SKM-1 (cell line): ENCODE measurements at regions not wholly inside any gene's neighbourhood (a gene's known extent, or its start where the extent isn't known, plus 50 kb on each side); places are given as distances from the start of the nearest gene placed in this dataset.
"Not testable (repeated sequence)": the region's sequence is repeated elsewhere in the genome, so short reads cannot be mapped to it uniquely, and the experiment has no call there.

Experiments
- DNase-seq: peaks from one replicate; lab custom pipeline; 2025; ENCODE audit not compliant: unreplicated experiment; lab: John Stamatoyannopoulos, UW

DNA sequence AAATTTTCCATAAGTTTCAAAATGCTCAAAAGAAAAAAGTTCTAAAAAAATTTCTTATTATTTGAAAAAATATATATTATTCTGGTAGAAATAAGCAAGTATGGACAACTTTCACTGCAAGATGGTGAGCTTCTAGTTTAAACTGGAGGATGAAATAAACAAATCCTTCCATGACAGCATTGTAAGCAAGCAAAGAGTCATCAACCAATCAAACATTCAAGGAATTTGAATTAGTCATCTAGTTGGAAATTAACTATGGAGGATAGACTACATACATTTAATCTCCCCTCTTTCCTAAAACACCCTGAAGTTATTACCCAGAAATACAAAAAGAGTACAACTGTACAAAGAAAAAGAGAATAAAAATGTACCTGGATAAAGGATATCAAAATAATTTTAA, 51.0 kb upstream of the IRX5 start:
- no peak for DNase-seq

DNA sequence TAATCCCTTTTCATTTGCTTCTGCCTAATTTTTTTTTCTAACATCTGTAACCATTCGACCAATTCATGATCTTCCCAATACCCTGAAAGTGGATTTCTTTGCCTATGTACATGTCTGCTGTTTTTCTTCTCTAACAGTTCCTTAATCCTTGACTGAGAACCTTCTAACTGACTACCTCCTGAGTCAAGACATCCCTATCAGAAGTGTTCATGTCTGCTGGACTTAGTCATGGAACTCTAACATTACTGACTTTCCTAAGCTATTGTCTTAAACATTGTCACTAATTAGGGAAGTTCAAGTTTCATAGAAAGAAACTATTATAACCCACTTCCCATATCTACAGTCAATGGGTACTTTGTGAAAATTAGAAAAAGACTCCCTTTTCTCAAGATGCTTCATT, 52.4 kb upstream of the IRX5 start:
- no peak for DNase-seq

DNA sequence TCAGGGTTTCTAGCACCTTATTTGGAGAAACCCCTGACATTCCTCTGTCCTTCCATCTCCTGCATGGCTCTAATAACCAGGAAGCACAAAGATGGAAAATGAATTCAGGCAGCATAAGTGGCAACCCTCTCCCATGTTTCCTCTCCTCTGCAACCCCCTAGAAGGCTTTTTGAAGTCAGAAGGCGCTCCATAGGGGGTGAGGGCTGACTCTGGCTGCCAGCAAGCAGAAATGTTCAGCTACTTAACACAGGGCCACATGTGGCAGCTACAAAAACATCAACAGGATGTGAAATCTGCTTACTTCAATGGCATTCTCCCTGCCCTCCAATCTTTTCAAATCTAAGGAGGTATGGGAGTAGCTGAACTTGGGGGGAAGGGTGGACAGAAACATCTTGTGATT, 55.2 kb upstream of the IRX5 start:
- no peak for DNase-seq

DNA sequence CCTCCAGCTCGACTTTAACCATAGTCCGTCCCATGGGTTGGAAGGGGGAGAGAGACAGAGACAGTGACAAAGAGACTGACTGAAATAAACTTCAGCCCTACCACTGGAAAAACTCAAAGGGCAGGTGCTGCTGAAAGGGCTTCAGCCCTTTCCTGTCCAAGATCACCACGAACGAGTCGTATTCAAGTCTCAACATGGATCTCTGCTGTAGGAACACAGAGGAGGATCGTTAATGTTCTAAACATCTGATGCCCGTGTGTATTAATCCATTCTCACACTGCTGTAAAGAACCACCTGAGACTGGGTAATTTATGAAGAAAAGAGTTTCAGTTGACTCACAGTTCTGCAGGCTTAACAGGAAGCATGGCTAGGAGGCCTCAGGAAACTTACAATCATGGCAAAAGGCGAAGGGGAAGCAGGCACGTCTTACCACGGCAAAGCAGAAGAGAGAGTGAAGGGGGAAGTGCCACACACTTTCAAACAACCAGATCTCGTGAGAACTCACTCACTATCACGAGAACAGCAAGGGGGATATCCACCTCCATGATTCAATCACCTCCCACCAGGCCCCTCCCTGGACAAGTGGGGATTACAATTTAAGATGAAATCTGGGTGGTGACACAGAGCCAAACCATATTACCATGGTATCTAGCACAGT, 56.8 kb upstream of the IRX5 start:
- not testable (repeated sequence) for DNase-seq

DNA sequence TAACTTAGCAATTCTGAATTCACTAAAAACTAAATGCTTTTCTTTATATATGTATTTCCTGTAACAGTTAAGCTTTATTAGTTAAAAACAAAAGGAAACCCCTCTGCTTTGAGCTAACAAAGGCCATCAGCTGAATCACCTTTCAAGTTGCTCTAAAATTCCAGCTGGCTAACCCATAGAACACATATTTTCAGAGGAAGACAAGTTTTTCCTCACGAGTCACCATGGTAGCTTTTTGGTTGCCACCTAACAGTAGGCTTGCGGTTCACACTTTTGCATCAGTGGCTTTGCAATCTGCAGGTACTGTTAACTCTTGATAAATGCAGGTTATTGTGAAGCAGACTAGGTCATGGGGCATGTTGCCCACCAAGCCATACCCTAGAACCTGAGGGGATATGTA, 57.6 kb upstream of the IRX5 start:
- DNase-seq: no peak

DNA sequence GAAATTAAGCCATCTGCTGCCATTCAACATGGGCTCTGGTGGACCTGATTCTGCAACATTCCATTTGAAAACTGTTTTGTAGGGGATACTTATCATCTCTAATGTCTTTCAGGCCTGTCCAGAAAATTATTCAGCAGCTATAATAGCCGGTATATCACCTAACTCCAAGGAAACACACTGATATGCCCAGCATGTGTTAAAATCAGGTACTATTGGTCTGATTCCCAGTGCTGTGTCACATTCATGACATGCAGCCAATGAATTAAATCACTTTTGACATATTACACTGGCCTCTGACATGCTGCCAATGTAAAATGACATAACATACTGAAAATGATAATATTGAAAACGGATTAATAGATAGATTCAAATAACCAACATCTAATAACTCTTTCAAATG, 60.5 kb upstream of the IRX5 start:
- DNase-seq: no peak

DNA sequence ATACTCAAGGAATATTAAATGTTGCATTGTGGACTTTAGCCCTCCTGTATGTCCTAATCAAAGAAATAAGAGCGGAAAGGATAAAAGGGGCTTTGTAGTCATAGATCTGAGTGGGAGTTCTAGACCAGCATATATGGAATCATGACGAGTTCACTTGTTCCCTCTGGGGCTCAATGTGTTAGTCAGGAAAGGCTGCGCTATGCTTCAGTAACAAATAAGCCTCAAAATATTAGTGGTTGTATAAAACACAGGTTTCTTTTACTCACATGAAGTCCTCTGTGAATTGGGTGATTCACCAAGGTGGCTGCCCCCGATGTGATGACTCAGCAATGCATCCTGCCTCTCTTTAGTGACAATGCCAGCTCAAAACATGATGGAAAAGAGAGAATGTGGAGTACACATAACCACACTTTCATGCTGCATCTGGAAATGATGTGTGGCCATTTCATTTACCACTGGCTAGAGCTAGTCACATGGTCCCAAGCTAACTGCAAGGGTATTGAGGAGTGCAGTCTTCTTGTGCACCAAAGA, 63.3 kb upstream of the IRX5 start:
- DNase-seq: no peak

DNA sequence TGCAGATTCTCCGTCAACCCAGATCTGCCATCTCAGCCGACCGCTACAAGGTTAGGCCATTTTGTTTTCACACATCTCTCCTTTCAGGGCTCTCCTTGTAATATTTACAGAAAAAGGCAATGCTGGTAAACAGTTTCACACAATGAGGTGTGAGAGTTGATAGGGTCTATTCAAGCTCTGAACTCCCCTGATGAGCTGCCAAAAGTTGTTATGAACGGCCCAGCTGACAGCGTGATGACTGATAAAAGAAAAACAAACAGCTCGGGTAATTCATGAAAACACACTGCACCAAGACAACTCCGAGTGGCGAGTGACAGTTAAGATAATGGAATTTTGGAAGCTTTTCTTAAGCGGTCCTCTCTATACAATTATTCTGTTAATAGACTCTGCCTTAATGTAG, 68.1 kb upstream of the IRX5 start:
- DNase-seq: no peak

DNA sequence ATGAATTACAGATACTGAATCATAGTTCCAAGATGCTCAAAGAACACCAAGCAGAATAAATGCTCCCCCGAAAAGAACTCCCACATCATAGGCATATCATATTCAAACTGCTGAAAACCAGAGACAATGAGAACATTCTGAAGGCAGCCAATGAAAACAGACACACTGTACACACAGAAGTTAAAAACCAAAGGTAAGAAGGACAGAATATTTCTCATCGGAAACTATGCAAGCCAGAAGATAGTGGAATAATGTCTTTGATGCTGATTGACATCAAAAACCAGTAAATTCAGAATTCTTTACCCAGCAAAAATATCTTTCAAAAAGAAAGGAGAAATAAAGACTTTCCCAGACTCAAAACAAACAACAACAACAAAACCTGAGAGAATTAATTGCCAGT, 73.8 kb upstream of the IRX5 start:
- no peak for DNase-seq

DNA sequence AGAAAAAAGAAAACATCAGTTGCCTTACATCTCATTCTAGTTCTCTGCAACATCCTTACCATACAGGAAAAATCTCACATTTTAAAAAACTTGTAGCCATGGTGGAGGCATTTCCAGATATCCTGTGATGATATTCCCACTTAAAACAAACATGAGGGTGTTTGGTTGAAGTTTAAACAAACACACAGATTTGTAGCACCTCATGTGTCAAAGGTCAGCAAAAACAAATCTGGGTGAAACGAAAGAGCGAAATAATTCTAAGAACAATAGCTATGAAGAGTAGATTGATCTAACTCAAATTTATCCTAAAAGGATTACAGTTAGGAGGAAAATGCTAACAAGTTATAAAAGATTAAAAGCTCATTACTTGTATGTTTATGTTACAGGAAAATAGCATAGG, 83.1 kb upstream of the IRX5 start:
- DNase-seq: no peak

DNA sequence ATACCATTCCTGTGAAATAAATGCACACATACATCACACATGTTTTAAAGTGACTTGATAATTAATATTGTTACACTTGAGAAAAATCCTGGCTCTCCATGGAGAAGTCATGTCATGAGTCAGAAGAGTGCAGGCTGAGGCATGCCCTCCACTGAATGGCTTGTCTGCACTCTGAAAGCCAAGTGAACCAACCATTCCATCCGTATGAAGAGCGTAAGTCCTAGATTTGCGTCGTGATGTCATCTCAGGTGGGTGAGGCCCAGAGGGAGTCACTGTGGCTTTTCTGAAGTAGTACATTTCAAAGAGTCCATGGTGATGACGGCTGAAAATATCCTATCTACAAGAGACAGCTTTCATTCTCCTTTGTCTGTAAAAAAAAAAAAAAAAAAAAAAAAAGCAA, 83.5 kb upstream of the IRX5 start:
- DNase-seq: no peak

DNA sequence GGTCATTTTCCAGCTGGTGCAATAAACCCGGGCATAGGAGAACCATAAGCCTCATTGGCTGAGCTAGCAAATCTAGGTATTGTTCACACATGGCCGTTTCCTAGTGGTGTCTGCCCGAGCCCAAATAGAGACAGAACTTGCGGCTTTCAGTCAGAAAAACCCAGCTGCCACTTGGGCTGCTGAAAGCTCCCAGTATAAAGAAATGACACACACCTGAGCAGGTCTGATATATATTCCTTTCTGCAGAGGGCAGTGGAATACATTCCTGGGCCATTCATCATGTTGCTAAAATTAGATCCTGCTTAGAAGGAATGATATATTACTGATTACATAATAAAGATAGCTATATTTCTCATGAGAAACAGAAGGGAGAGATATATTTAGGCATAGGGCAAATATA, 83.9 kb upstream of the IRX5 start:
- no peak for DNase-seq

DNA sequence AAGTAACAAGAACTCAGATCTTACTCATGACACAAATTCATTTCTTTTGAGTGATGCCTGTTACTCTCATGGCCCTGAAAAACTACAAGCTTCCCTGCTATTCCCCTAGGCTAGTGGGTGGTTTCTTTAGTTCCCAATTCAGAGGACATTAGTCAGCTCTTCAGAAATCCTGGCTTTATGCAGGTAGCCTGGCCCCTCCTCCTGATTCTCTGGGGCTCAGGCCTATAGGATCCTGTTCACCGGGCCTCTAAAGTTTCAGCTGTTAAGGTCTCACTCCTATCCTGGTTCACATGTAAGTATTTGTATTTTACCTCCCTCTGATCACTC, 87.3 kb upstream of the IRX5 start:
- DNase-seq: no peak

DNA sequence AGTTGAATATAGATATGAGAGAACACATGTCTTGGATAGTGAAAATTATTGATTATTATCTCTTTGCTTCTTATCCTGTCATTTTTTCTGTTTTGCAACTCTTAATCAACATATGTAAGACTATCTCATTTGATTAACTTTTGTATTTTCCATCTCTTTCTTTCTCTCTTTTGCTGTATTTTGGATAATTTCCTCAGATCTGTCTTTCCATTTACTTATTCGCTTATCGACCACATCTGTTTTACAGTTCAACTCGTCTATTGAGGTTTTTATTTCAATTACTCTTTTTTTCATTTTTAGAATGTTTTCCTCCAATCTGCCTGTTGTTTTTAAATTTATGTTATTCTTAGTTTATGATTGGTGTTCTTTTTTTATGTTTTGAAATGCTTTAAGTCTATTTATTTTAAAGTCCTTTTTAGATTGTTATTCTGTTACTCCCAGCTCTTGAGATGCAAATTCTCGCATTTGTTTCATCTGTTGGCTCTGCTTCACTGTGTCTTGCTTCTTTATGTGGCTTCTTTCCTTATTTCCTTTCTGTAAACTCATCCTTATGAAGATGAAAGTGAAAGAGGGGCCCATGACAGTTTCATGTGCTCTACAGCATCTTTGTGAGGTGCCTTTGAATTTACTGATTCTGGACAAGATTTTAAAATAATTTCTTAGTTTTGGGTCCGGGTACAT, 87.8 kb upstream of the IRX5 start:
- no peak for DNase-seq

DNA sequence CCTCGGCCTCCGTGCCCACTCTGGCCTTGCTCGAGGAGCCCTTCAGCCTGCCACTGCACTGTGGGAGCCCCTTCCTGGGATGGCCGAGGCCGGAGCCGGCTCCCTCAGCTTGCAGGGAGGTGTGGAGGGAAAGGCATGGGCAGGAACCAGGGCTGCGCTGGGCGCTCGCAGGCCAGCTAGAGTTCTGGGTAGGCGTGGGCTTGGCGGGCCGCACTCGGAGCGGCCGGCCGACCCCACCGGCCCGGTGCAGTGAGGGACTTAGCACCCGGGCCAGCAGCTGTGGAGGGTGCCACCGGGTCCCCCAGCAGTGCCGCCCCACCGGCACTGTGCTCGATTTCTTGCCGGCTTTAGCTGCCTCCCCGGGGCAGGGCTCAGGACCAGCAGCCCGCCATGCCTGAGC, 101.0 kb upstream of the IRX5 start:
- DNase-seq: no peak

DNA sequence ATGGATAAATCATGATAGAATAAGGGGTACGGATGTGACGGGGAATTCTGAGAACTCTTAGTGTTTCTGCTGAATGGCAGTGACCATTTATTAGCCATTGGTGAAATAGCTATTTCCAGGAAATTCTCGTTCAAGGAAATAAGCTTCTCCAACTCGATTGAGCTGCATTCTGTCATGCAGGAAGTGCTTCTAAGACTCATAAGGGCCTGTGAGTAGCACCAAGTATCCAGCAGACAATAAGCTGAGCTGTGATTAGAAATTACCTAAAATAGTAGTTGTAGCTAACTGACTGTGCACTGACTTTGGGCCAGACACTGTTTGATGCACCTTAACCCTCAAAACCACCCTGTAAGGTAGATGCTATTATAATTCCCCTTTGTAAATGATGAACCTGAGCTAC, 107.8 kb upstream of the IRX5 start:
- no peak for DNase-seq

DNA sequence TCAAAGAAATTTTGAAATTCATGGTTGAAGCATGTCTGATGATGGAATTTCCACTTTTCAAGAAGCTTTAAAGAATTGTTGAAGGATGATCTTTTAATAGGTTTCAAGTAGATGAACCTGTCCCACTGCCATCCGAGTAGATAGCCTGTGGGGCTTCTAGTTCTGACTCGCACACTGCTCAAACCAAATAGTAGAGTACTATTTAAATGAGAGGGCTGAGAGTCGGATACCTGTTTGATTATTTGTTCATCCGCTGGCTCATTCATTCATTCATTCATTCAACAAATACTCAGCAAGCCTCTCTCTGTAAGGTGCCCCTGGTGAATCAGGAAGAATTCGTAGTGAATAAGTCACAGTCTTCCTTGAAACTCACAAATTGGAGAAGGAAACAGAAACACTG, 108.2 kb upstream of the IRX5 start:
- DNase-seq: no peak

DNA sequence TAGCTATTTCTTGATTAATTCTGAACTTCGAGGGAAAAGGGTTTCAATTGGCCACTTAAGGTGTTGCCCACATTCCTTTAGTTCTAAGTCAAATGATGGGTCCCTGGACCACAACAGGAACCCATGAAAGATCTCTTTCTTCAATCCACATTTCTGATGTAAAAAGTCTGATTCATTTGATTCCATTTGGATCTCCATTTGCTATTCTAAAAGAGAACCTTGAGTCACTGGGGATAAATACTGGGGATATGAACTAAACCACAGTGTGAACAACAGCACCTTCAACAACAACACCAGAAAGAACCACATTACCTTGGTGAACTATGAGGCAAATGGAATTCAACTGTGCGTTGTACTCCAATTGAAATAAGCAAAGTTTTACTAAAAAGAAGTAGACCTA, 108.9 kb upstream of the IRX5 start:
- no peak for DNase-seq

DNA sequence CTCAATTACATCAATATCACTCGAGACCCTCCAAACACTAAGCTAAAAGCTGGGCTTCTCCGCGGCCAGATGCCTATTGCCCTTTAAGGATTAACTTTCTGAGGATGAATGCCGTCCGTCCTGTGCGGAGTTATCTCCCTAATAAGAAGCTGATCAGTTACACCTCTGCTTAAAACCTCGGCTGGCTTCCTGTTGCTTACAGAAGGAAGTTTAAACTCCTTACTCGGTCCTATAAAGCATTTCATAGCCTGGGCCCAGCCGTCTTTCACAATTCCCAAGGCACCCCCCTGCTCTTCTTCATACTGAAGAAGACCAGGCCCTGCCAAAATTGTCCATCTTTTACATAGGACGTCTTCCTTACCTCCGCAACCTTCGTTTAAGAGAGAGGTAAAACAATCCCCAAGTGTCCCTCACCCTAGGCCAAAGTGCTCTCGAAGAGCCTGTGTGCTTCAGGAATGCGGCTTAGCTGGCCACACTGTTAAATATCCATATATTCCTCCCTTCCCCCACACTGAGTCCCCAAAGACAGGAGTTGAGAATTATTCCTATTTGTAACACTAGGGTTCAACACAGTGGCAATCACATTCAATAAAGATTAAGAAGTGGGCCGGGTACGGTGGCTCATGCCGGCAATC, 112.6 kb upstream of the IRX5 start:
- DNase-seq: no peak

DNA sequence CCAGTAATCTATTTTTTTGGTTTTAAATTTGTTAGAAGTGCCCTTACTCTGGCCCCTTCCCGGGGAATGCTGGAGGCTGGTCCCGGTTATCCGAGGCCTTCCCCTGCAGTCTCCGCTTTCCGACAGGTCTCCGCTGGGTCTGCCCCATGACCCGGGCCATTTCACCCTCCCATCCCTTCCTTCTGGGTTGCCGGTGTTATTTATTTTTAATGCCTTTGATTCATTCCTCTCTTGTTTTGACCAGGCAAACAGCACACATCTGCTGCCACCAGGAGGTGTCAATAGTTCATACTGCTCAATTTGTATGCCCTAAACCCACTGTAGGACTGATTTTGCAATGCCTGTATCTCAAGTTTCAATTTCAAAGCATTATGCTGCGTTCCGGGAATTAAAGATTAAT, 113.2 kb upstream of the IRX5 start:
- no peak for DNase-seq

DNA sequence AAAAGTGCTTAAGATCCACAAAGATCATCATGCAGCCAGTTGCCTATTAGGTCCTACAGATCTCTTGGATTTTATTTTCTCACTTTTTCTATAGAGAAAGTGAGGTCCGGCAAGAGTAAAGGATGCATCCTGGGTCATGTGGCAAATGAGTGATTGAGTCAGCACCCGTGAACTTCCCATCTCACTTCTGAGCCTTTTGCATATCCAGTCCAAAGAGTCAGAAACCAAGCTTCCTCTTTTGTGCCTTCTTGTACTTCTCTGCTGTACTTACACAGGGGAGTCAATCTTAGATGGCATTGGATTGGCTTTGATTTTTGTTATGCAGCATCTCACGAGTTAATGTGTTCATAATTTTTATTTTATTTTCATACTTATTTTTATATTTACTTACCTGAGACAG, 114.2 kb upstream of the IRX5 start:
- DNase-seq: peak; percentile 85

DNA sequence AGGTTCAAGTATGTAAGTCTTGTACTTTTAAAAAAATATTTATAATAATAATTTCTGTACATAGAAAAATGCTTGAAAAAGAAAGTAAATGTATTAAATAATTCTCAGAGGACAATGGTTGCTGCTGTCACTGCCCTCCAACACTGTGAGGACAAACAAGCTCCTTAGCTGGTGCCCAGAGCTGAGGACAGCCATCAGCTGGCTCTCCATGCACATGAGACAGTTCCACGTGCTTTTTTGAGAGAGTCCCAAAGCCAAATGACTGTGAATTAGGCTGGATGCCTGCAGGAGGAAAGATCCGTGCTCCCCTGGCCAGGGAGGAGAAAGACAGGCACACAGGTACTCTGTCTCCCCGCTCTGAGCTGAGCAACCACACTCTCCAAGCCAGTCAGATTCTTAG, 115.5 kb upstream of the IRX5 start:
- DNase-seq: no peak

DNA sequence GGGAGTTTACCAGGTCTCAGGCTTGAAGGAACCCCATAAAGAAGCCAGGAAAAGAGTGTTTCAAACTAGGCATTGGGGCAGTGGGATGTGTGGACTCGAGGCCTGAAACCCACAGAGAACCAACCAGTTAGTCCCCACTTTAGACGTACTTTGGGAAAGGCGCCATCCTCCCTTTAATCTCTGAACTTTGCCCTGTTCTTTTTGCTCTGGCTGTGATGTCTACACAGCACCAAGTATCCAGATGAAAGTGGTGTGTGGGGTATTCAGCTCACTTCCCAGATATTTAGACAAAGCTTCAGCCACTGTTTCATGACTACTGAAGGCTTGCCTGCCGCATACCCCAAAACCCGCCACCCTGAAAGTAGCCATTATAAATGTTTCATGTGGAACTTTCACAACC, 116.9 kb upstream of the IRX5 start:
- no peak for DNase-seq
